GM18951 (cell line): ENCODE measurements at regions not wholly inside any gene's neighbourhood (a gene's known extent, or its start where the extent isn't known, plus 50 kb on each side); places are given as distances from the start of the nearest gene placed in this dataset.

ENCODE experiments used
- POLR2A ChIP-seq: IDR thresholded peaks from 4 replicates; pipeline ENCODE4 v1.6.1; 2011; ENCODE audit warnings: mild to moderate bottlenecking; ENCODE audit not compliant: insufficient read length, insufficient read depth; ENCODE audit errors: extremely low read depth
- in situ Hi-C: fragments of 300-500 bp; cut with MboI; formaldehyde crosslinking; loops from one replicate; pipeline ENCODE4 v1.12.0; 2022; ENCODE audit warnings: low sequenced_read_pairs, mixed read lengths, inconsistent platforms; ENCODE audit not compliant: unreplicated experiment

DNA sequence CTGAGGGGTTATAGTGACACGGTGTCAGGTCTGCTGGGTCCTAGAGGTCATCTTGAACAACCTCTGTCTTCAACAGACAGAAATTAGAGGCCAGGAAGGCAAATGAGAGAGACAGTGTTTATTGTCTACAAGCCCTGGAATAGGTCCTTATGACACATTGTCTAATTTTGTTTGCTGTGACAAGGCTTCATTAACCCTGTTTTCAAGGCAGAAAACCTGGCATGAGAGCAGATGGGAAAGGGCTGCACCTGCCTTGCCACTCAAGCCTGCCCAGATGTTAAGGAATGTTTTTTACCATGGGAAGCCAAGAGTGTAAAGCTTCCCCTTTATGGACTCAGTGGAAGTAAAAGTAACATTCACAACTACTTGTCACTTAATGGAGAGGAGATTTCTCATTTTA, 275.3 kb downstream of the KCNS3 start:
- no peak for TF ChIP-seq POLR2A
- in situ Hi-C loops = loop anchor here (25.0 kb wide), 1 partner anchor 291 kb away; no protein-coding TSS in a partner anchor

DNA sequence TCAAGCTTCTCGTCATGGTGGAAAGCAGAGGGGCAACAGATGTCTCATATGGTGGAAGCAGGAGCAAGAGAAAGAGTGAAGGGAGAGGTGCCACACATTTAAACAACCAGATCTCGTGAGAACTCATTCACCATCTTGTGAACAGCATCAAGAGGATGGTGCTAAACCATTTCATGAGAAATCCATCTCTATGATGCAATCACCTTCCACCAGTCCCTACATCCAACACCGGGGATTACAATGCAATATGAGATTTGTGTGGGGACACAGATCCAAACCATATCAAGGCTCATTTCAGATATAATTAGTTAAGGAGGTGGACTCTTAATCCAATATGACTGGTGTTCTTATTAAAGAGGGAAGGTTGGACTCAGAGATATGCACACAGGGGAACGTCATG, 272.8 kb downstream of the KCNS3 start:
- no peak for TF ChIP-seq POLR2A
- in situ Hi-C loops = loop anchor here (25.0 kb wide), 1 partner anchor 289 kb away; no protein-coding TSS in a partner anchor

DNA sequence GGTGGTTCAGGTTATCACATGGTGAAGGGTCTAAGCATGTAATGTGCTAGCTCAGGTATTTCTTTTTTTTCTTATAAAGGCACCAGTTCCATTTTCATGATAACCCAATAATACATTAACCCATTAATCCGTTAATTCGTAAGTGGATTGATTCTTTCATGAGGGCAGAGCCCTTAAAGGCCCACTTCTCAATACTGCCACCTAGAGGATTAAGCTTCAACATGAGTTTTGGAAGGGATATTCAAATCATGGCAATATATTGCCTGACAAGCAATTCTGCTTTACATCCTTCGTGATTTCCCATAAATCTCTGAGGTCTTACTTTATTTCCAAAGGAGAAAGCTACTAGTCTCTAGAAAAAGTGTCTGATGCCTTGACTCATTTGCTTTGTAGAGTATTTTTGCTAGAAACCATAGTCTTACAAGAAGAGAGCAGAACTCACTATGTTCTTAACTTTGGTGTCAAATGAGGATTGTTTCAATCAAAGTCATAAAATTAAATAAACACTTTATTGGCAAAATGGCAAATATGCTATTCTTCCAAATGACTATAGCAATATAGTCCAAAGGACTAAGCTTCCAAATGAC, 271.3 kb downstream of the KCNS3 start:
- in situ Hi-C loops = loop anchor here (25.0 kb wide), 1 partner anchor 287 kb away; no protein-coding TSS in a partner anchor
- TF ChIP-seq POLR2A = no peak

DNA sequence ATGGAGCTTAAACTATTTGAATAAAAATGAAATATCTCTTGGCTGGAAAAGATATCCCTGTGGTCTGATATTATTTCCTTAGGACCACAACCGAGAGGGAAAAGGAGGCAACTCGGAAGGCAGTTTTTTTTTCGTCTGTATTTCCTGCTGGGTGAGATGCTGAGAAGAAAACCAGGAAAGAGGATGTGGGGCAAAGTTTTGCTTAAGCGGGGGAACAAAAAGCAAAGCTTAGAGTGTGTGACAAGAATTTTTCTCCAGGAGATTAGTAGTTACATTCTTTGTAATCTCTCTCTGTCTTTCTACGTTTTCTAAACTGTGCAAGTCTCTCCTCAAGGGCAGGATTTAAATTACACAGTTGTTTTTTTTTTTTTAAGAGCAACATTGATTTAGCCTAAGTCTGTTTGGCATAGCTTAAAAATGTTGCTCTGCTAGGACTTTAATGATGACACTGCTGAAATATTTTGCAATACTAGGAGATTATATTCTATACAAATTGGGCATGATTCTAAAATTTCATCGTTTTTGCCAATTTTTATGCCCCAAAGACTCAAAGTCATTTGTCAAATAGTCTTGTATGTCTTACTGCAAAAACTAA, 258.5 kb downstream of the KCNS3 start:
- in situ Hi-C loops = no loop called here
- TF ChIP-seq POLR2A = no peak

DNA sequence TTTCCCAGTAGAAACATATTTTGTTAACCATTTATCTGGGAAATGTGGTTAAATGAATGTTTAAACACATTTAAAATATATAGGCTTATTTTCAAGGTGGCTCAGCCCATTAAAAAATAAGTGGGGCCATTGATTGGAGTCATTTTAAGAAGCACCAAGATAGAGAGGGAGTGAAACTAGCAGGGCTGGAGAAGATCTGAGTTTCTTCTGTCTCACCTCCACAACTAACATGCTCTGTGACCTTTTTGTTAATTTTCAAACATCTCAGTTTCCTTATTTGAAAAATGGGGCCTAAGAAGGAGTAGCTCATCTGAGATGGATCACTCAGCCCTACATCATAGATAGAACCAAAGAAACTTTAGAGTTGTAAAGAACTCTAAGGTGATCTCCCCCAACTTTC, 254.8 kb downstream of the KCNS3 start:
- in situ Hi-C loops = no loop called here
- no peak for TF ChIP-seq POLR2A

DNA sequence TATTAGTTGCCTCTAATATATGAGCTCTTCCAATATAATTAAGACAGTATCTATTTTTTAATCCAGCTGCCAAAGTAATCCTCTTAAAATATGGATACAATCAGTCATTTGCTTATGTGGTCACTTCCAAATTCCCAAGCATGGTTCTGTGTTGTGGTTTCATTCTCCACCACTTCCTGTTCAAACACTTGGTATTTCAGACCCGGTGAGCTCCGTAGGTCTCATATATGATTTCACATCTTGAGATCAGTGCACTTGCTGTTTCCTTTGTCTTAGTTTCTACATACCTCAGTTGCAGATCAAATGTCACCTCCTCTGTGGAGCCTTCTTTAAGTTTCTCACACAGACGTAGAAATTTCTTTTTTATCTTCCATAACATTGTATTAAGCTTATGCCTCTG, 254.2 kb downstream of the KCNS3 start:
- no peak for TF ChIP-seq POLR2A
- in situ Hi-C loops = no loop called here

- TF ChIP-seq POLR2A = no peak
- in situ Hi-C loops = no loop called here
Measured at GRCh38 chr2:18131761-18132160, 253.3 kb downstream of the KCNS3 start.

GRCh38 chr2:18129348-18129747, 250.9 kb downstream of the KCNS3 start:
- in situ Hi-C loops = no loop called here
- no peak for TF ChIP-seq POLR2A

DNA sequence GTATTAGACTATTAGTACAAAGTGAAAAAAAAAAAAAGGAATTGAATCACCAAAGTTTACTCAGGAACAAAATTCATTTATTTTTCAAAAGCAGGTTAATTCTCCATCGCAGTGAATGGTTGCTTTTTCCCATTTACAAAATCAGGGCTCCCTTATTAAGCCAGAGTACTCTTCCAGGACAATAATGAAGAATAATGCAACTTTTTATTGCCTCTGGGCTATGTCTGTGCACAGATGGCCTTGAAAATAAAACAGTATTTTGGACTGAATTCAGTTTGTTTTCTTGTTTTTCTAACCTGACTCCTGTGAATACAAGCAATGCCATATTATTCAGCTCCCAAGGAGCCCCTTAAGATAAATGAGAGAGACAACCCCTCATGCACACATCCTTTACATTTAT, 246.8 kb downstream of the KCNS3 start:
- in situ Hi-C loops = no loop called here
- no peak for TF ChIP-seq POLR2A

DNA sequence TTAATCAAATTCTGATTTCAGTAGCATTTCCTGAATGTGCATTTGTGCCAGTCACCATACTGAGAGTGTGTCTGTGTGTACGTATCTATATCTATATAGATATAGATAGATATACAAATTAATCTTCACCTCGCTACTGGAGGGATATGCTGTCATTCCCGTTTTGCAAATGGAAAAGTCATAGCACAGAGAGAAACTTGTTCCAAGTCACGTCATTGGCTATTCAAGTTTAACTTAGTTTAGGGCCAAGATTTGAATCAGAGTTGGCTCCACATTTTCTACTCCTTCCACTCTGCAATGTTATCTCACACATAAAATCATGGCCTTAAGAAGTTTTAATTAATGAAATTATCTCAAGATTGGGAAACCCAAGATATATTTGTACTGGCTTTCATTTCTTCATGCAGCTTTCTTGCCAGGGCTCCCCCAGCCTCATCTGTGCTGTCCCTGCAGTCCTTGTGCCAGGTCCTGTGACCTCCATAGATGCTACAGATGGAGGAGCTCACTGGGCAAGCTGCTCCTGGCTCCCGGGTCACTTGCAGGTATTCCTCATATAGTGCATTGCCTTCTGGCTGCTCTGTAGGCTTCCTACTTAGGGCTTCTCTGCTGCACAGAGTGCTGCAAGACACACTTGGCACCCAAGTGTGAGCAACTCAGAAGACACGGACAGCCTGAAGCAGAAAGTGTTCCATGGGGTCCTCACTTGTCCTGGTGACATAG, 245.8 kb downstream of the KCNS3 start:
- in situ Hi-C loops = no loop called here
- no peak for TF ChIP-seq POLR2A

GRCh38 chr2:18123577-18123976, 245.1 kb downstream of the KCNS3 start:
- no peak for TF ChIP-seq POLR2A
- in situ Hi-C loops = no loop called here

DNA sequence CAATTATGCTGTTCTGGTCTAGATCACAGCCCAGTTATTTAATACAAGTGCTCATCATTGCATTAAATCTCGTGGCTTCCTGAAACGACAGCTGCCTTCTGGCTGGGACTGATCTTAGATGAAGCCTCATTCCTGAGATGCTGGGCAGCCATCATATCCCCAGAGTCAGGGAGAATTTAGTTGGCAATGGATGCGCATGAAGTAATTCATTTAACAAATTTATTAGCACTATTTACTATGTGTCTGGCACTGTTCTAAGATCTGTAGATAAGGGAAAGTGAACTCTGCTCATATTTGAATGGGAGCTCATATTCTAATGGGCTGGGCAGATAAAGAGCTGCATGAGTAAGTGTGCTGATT, 244.7 kb downstream of the KCNS3 start:
- no peak for TF ChIP-seq POLR2A
- in situ Hi-C loops = no loop called here

- TF ChIP-seq POLR2A = no peak
- in situ Hi-C loops = no loop called here
Measured at GRCh38 chr2:18122544-18123210, 244.2 kb downstream of the KCNS3 start.
